ENCODE measurements at regions not wholly inside any gene's neighbourhood (a gene's known extent, or its start where the extent isn't known, plus 50 kb on each side); places are given as distances from the start of the nearest gene placed in this dataset.

DNA sequence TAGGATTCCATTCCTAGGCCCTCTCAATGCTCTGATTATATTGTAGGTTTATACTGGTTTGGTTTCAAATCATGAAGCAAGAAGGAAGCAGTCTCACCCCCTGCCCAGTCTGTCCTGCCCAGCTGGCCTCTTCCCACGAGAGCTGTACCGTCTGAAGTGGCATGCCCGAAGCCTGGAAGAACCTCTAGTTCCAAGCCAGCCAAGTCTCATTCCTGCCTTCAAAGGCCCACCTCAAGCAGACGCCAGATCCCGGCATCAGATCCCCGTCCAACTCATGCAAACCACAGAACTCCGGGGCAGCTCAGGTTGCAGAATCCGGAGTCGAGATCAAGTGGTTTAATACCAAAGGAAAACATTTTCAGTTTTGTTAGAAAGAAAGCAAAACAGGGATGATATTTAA lies 234.4 kb downstream of the LPIN1 start:
- intact Hi-C loops (cut with micrococcal nuclease) (no loop called here), dilution Hi-C loops (cut with MboI; ENCODE audit: extremely low pct_ligation_motif_present, low sequenced_read_pairs) (no loop called here)
- no peak overlapping the region for H3K4me3 ChIP-seq (replicated peaks in 1 of 3; ENCODE audit: insufficient read depth in 1 of 3, low read depth in 1 of 3, low read length in 3 of 3)
- no peaks in the 10 kb centered on the region for H3K9me1 ChIP-seq (replicated peaks; ENCODE audit: control insufficient read depth, extremely low read depth, insufficient read depth, low read length)
- BruUV-seq (replicated peaks) = no TSS peak
- H3K79me2 ChIP-seq (ENCODE audit: control insufficient read depth, insufficient read depth, low read length) = no peaks in the 10 kb centered on the region
- H3K9ac ChIP-seq (replicated peaks; ENCODE audit: extremely low read depth, insufficient read depth, low read length) = no peak overlapping the region
- TF ChIP-seq POLR2AphosphoS5 (IDR thresholded peaks at IDR 0.05; ENCODE audit: insufficient read depth, low read depth, low read length) = no peak
- TF ChIP-seq, protein P1, sequence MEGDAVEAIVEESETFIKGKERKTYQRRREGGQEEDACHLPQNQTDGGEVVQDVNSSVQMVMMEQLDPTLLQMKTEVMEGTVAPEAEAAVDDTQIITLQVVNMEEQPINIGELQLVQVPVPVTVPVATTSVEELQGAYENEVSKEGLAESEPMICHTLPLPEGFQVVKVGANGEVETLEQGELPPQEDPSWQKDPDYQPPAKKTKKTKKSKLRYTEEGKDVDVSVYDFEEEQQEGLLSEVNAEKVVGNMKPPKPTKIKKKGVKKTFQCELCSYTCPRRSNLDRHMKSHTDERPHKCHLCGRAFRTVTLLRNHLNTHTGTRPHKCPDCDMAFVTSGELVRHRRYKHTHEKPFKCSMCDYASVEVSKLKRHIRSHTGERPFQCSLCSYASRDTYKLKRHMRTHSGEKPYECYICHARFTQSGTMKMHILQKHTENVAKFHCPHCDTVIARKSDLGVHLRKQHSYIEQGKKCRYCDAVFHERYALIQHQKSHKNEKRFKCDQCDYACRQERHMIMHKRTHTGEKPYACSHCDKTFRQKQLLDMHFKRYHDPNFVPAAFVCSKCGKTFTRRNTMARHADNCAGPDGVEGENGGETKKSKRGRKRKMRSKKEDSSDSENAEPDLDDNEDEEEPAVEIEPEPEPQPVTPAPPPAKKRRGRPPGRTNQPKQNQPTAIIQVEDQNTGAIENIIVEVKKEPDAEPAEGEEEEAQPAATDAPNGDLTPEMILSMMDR (IDR thresholded peaks at IDR 0.05; ENCODE audit: extremely low read depth in 1 of 2, insufficient read depth in 1 of 2, low read depth in 1 of 2, low read length in 2 of 2) = no peak
- TF ChIP-seq, protein P2, sequence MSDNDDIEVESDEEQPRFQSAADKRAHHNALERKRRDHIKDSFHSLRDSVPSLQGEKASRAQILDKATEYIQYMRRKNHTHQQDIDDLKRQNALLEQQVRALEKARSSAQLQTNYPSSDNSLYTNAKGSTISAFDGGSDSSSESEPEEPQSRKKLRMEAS (IDR thresholded peaks at IDR 0.05; ENCODE audit: insufficient read depth, insufficient read length) = no peak
- TF ChIP-seq JUN (IDR thresholded peaks at IDR 0.05; ENCODE audit: borderline replicate concordance, insufficient read depth, insufficient read length, low read depth) = no peak
- H3K4me2 ChIP-seq (ENCODE audit: insufficient read depth, low read length) = no peak overlapping the region
- no peak for DNase-seq (ENCODE audit: low read depth, low spot score)
- H4K20me1 ChIP-seq (replicated peaks; ENCODE audit: control insufficient read depth, extremely low read depth, insufficient read depth, low read length) = no peaks in the 10 kb centered on the region
- H3K27me3 ChIP-seq (ENCODE audit: control insufficient read depth in 2 of 2, insufficient read depth in 2 of 2, low read length in 2 of 2) = no peaks in the 10 kb centered on the region
- no peaks in the 10 kb centered on the region for H3K9me3 ChIP-seq (replicated peaks; ENCODE audit: control insufficient read depth, insufficient read depth, low read length)
- FAIRE-seq = no peak
- no peak overlapping the region for H2AFZ ChIP-seq (ENCODE audit: low read depth, low read length)
- ChIA-PET POLR2A (no interaction called here), CTCF (no interaction called here)
- no peaks in the 10 kb centered on the region for H3K4me1 ChIP-seq (ENCODE audit: control insufficient read depth, extremely low read depth, insufficient read depth, low read length)
- H3K27ac ChIP-seq (ENCODE audit: insufficient read depth, low read depth, low read length) = no peak overlapping the region
- no peaks in the 10 kb centered on the region for H3K36me3 ChIP-seq (ENCODE audit: control insufficient read depth in 2 of 2, extremely low read depth in 1 of 2, insufficient read depth in 2 of 2, low read length in 2 of 2)

DNA sequence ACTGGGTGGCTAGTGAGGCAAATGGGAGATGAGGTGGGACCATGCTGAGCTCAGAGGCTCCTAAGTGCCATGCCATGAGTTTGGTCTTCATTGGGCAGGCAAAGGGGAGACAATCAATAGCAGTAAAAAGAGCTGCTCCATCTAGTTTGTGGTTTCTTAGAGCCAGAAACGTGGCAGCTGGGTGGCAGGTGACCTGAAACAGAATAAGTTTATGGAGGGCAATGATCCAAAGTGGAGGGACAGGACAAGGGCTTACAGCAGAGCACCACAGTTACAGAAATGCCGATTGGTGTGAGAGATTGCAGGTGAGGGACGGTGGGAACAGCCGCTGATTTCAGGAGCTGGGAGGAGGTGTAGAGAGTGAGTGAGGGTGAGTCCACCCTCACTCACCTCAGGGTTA lies 237.0 kb downstream of the LPIN1 start:
- Histone ChIP-seq H2AFZ (ENCODE audit: low read depth, low read length) (no peak overlapping the region), H3K9me3 (replicated peaks; ENCODE audit: control insufficient read depth, insufficient read depth, low read length) (no peaks in the 10 kb centered on the region), H3K4me3 (replicated peaks in 1 of 3; ENCODE audit: insufficient read depth in 1 of 3, low read depth in 1 of 3, low read length in 3 of 3) (no peak overlapping the region), H3K79me2 (ENCODE audit: control insufficient read depth, insufficient read depth, low read length) (no peaks in the 10 kb centered on the region), H3K27me3 (ENCODE audit: control insufficient read depth in 2 of 2, insufficient read depth in 2 of 2, low read length in 2 of 2) (no peaks in the 10 kb centered on the region), H3K4me2 (ENCODE audit: insufficient read depth, low read length) (no peak overlapping the region), H3K9me1 (replicated peaks; ENCODE audit: control insufficient read depth, extremely low read depth, insufficient read depth, low read length) (no peaks in the 10 kb centered on the region), H3K4me1 (ENCODE audit: control insufficient read depth, extremely low read depth, insufficient read depth, low read length) (no peaks in the 10 kb centered on the region), H4K20me1 (replicated peaks; ENCODE audit: control insufficient read depth, extremely low read depth, insufficient read depth, low read length) (no peaks in the 10 kb centered on the region), H3K9ac (replicated peaks; ENCODE audit: extremely low read depth, insufficient read depth, low read length) (no peak overlapping the region), H3K36me3 (ENCODE audit: control insufficient read depth in 2 of 2, extremely low read depth in 1 of 2, insufficient read depth in 2 of 2, low read length in 2 of 2) (no peaks in the 10 kb centered on the region), H3K27ac (ENCODE audit: insufficient read depth, low read depth, low read length) (no peak overlapping the region)
- FAIRE-seq (no peak), DNase-seq (ENCODE audit: low read depth, low spot score) (no peak)
- ChIA-PET POLR2A (no interaction called here), CTCF (interaction anchor here (1.1 kb wide), 1 partner anchor 1024 kb away, joined by 3 read pairs; no protein-coding TSS in a partner anchor)
- no TSS peak for BruUV-seq (replicated peaks)
- TF ChIP-seq POLR2AphosphoS5 (IDR thresholded peaks at IDR 0.05; ENCODE audit: insufficient read depth, low read depth, low read length) (no peak), EZH2 (IDR thresholded peaks at IDR 0.05; ENCODE audit: borderline replicate concordance, low read depth, low read length, severe bottlenecking) (no peak), POLR2A (IDR thresholded peaks at IDR 0.05; ENCODE audit: low read depth, low read length) (no peak), GATA2 (IDR thresholded peaks at IDR 0.05; ENCODE audit: insufficient read depth, insufficient read length, low read depth, low read length) (no peak), FOS (IDR thresholded peaks at IDR 0.05; ENCODE audit: borderline replicate concordance, insufficient read depth, low read length) (no peak), MYC (IDR thresholded peaks at IDR 0.05; ENCODE audit: low read depth, low read length) (no peak), JUN (IDR thresholded peaks at IDR 0.05; ENCODE audit: borderline replicate concordance, insufficient read depth, insufficient read length, low read depth) (no peak)
- TF ChIP-seq, protein P2 (IDR thresholded peaks at IDR 0.05; ENCODE audit: insufficient read depth, insufficient read length) = no peak
- TF ChIP-seq, protein P1 (IDR thresholded peaks at IDR 0.05; ENCODE audit: extremely low read depth in 1 of 2, insufficient read depth in 1 of 2, low read depth in 1 of 2, low read length in 2 of 2) = no peak
- dilution Hi-C loops (cut with MboI; ENCODE audit: extremely low pct_ligation_motif_present, low sequenced_read_pairs) = no loop called here
- intact Hi-C loops (cut with micrococcal nuclease) = no loop called here

Data from endothelial cell of umbilical vein (primary cell).